ENCODE measurements at regions not wholly inside any gene's neighbourhood (a gene's known extent, or its start where the extent isn't known, plus 50 kb on each side); places are given as distances from the start of the nearest gene placed in this dataset.

DNA sequence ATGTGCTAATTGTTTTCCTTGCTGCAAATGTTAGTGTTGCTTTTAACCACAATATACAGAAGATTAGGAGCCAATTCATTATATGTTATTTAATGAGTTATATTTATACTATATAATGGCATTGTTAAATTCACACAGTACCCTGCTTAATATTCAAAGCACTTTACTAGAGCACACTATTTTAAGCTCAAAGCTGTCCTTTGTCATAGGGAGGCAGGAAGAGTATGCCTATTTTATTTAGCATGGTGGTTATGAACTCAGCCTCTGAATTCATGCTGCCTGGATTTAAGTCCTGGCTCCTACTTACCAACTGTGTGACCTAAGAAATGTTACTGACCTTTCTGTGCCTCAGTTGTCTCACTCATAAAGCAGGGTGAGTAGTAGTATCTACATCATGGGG is 80.5 kb downstream of the FASTKD2 start:
- TF ChIP-seq, protein P1, sequence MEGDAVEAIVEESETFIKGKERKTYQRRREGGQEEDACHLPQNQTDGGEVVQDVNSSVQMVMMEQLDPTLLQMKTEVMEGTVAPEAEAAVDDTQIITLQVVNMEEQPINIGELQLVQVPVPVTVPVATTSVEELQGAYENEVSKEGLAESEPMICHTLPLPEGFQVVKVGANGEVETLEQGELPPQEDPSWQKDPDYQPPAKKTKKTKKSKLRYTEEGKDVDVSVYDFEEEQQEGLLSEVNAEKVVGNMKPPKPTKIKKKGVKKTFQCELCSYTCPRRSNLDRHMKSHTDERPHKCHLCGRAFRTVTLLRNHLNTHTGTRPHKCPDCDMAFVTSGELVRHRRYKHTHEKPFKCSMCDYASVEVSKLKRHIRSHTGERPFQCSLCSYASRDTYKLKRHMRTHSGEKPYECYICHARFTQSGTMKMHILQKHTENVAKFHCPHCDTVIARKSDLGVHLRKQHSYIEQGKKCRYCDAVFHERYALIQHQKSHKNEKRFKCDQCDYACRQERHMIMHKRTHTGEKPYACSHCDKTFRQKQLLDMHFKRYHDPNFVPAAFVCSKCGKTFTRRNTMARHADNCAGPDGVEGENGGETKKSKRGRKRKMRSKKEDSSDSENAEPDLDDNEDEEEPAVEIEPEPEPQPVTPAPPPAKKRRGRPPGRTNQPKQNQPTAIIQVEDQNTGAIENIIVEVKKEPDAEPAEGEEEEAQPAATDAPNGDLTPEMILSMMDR (IDR thresholded peaks at IDR 0.05), result no peak
- TF ChIP-seq POLR2AphosphoS5 (IDR thresholded peaks at IDR 0.05), result no peak
